ENCODE measurements at regions not wholly inside any gene's neighbourhood (a gene's known extent, or its start where the extent isn't known, plus 50 kb on each side); places are given as distances from the start of the nearest gene placed in this dataset.

- TF ChIP-seq CTCF (conservative IDR thresholded peaks at IDR 0.05; ENCODE audit: low read depth, low read length), result no peak
- TF ChIP-seq CEBPB (IDR thresholded peaks at IDR 0.05; ENCODE audit: low read depth, low read length), result no peak
Measured at GRCh38 chr4:111618908-111619307, 526.3 kb upstream of the FAM241A start.

Data from IMR-90 (cell line).